Peyer's patch (tissue), 4 donors: ENCODE measurements at regions not wholly inside any gene's neighbourhood (a gene's known extent, or its start where the extent isn't known, plus 50 kb on each side); places are given as distances from the start of the nearest gene placed in this dataset.
"Not testable (repeated sequence)": the region's sequence is repeated elsewhere in the genome, so short reads cannot be mapped to it uniquely, and the experiment has no call there.

Experiments used
- DNase-seq, 3 donors: peaks; one replicate each; pipeline ENCODE4 v3.0.0-alpha.2; 2017 to 2019
- H3K27ac ChIP-seq, 4 donors: fragments of 200-600 bp; sonication (generic); one replicate each; pipeline ENCODE4 v1.5.1; 2016 to 2019
- H3K27me3 ChIP-seq, 2 donors: fragments of 200-600 bp; sonication (generic); one replicate each; pipeline ENCODE4 v1.5.1; 2019
- H3K36me3 ChIP-seq, 3 donors: fragments of 200-600 bp; sonication (generic); one replicate each; pipeline ENCODE4 v1.5.1; 2016 to 2019
- H3K4me1 ChIP-seq, 4 donors: fragments of 200-600 bp; sonication (generic); one replicate each; pipeline ENCODE4 v1.5.1; 2016 to 2019
- H3K4me3 ChIP-seq, 4 donors: fragments of 200-600 bp; sonication (generic); 1 replicate in 3 of 4; 2 replicates in 1 of 4; pipeline ENCODE4 v1.5.1; 2016 to 2019; ENCODE audit warnings: mild to moderate bottlenecking in 1 of 4
- H3K9me3 ChIP-seq, 4 donors: fragments of 200-600 bp; sonication (generic); one replicate each; pipeline ENCODE4 v1.5.1; 2016 to 2019; ENCODE audit warnings: mild to moderate bottlenecking in 1 of 4
- CTCF ChIP-seq, 6 experiments: fragments of 450-650 bp in 4 of 6; fragments of 200-600 bp in 2 of 6; sonication (generic) in 1 of 6; IDR thresholded peaks; one replicate each; pipeline ENCODE4 v1.5.1; 2017 to 2019; ENCODE audit warnings: antibody characterized with exemption in 6 of 6, mild to moderate bottlenecking in 3 of 6, moderate library complexity in 1 of 6
- POLR2A ChIP-seq, 2 donors: fragments of 450-650 bp; IDR thresholded peaks; one replicate each; pipeline ENCODE4 v1.5.1; 2017; ENCODE audit warnings: antibody characterized with exemption in 2 of 2, mild to moderate bottlenecking in 2 of 2, moderate library complexity in 2 of 2

GRCh38 chr7:85895835-85896234 is 709.0 kb upstream of the SEMA3D start:
- Histone ChIP-seq H3K4me3 (no peak overlapping the region), H3K4me1 (no peaks in the 10 kb centered on the region), H3K27me3 (no peaks in the 10 kb centered on the region), H3K36me3 (no peaks in the 10 kb centered on the region), H3K9me3 (no peaks in the 10 kb centered on the region), H3K27ac (no peak overlapping the region)
- TF ChIP-seq CTCF (IDR thresholded peaks at IDR 0.05) (no peak), POLR2A (IDR thresholded peaks at IDR 0.05) (no peak)
- DNase-seq, result no peak

GRCh38 chr7:85891900-85892299 is 705.0 kb upstream of the SEMA3D start:
- H3K27me3 ChIP-seq, H3K4me3 ChIP-seq, H3K4me1 ChIP-seq, DNase-seq, H3K27ac ChIP-seq, H3K9me3 ChIP-seq, H3K36me3 ChIP-seq: not testable (repeated sequence)

GRCh38 chr7:85890244-85890811 is 703.5 kb upstream of the SEMA3D start:
- Histone ChIP-seq H3K36me3 (no peaks in the 10 kb centered on the region), H3K27me3 (no peaks in the 10 kb centered on the region), H3K4me3 (no peak overlapping the region), H3K4me1 (no peaks in the 10 kb centered on the region), H3K27ac (no peak overlapping the region), H3K9me3 (no peaks in the 10 kb centered on the region)
- DNase-seq, result no peak
- TF ChIP-seq POLR2A (IDR thresholded peaks at IDR 0.05), result no peak
- TF ChIP-seq CTCF (IDR thresholded peaks at IDR 0.05), result peak in 4 of 6 experiments; percentile 25 to 47 (median 37)

GRCh38 chr7:85887133-85887532 is 700.3 kb upstream of the SEMA3D start:
- Histone ChIP-seq H3K36me3 (no peaks in the 10 kb centered on the region), H3K27ac (no peak overlapping the region), H3K4me1 (no peaks in the 10 kb centered on the region), H3K9me3 (no peaks in the 10 kb centered on the region), H3K27me3 (no peaks in the 10 kb centered on the region), H3K4me3 (no peak overlapping the region)
- DNase-seq, result no peak
- TF ChIP-seq POLR2A (IDR thresholded peaks at IDR 0.05) (no peak), CTCF (IDR thresholded peaks at IDR 0.05) (no peak)

GRCh38 chr7:85882335-85882734 is 695.5 kb upstream of the SEMA3D start:
- H3K4me1 ChIP-seq, result no peaks in the 10 kb centered on the region
- H3K9me3 ChIP-seq, result no peaks in the 10 kb centered on the region
- no peak overlapping the region for H3K4me3 ChIP-seq
- no peaks in the 10 kb centered on the region for H3K36me3 ChIP-seq
- no peaks in the 10 kb centered on the region for H3K27me3 ChIP-seq
- no peak overlapping the region for H3K27ac ChIP-seq
- DNase-seq, result no peak
- TF ChIP-seq CTCF (IDR thresholded peaks at IDR 0.05) (no peak), POLR2A (IDR thresholded peaks at IDR 0.05) (no peak)

DNA sequence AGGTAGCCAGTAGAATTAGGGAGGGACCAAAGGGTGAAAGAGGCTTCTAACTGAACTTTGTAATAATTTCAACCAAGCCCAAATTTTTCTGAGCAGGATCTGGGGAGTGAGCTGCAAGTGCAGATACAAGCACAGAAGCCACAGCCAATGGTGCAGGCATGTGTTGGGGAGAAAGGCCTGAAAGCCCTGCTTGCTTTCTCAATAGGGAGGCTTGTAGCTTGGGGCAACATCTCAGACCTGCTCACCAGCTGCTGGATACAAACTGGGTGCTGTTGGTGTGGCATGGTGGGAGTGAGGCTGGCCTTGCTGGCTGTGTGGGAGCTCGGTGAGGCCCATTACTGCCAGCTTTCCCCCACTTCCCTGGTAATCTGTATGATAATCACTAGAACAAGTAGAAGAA is 688.5 kb upstream of the SEMA3D start:
- no peak overlapping the region for H3K4me3 ChIP-seq
- no peaks in the 10 kb centered on the region for H3K9me3 ChIP-seq
- no peak for TF ChIP-seq CTCF (IDR thresholded peaks at IDR 0.05)
- no peak for TF ChIP-seq POLR2A (IDR thresholded peaks at IDR 0.05)

More for the DNA sequence above, 688.5 kb upstream of the SEMA3D start:
- no peaks in the 10 kb centered on the region for H3K36me3 ChIP-seq
- no peaks in the 10 kb centered on the region for H3K27me3 ChIP-seq
- DNase-seq, result no peak
- H3K27ac ChIP-seq, result no peak overlapping the region
- H3K4me1 ChIP-seq, result no peaks in the 10 kb centered on the region
